ENCODE measurements at regions not wholly inside any gene's neighbourhood (a gene's known extent, or its start where the extent isn't known, plus 50 kb on each side); places are given as distances from the start of the nearest gene placed in this dataset.
"Not testable (repeated sequence)": the region's sequence is repeated elsewhere in the genome, so short reads cannot be mapped to it uniquely, and the experiment has no call there.

GRCh38 chr13:33560726-33561125, 257.2 kb upstream of the RFC3 start:
- H3K4me2 ChIP-seq (ENCODE audit: insufficient read depth, low read length) = no peak overlapping the region
- no peak overlapping the region for H2AFZ ChIP-seq (ENCODE audit: low read length)
- H3K27me3 ChIP-seq (ENCODE audit: insufficient read depth, low read length) = no peaks in the 10 kb centered on the region
- no peak for DNase-seq (ENCODE audit: insufficient read length, low spot score, missing footprints)
- no peaks in the 10 kb centered on the region for H4K20me1 ChIP-seq (ENCODE audit: insufficient read depth, low read length)
- H3K79me2 ChIP-seq (ENCODE audit: insufficient read depth, low read length) = no peaks in the 10 kb centered on the region
- H3K9me3 ChIP-seq (ENCODE audit: low read depth, low read length) = no peaks in the 10 kb centered on the region
- no peaks in the 10 kb centered on the region for H3K36me3 ChIP-seq (ENCODE audit: insufficient read depth, low read length)
- H3K4me1 ChIP-seq (ENCODE audit: insufficient read depth, low read length) = peaks cover 2% of the 10 kb centered on the region
- no peak overlapping the region for H3K4me3 ChIP-seq (ENCODE audit: insufficient read depth, low read length)
- no peak for TF ChIP-seq CTCF (IDR thresholded peaks at IDR 0.05; ENCODE audit: extremely low read depth, low read depth, low read length)
- H3K27ac ChIP-seq (ENCODE audit: low read depth, low read length) = no peak overlapping the region

- Histone ChIP-seq H3K9me3 (ENCODE audit: low read depth, low read length) (no peaks in the 10 kb centered on the region), H3K79me2 (ENCODE audit: insufficient read depth, low read length) (no peaks in the 10 kb centered on the region), H2AFZ (ENCODE audit: low read length) (no peak overlapping the region), H3K36me3 (ENCODE audit: insufficient read depth, low read length) (no peaks in the 10 kb centered on the region), H3K4me1 (ENCODE audit: insufficient read depth, low read length) (peaks cover 2% of the 10 kb centered on the region), H3K4me3 (ENCODE audit: insufficient read depth, low read length) (no peak overlapping the region), H3K27ac (ENCODE audit: low read depth, low read length) (no peak overlapping the region), H4K20me1 (ENCODE audit: insufficient read depth, low read length) (no peaks in the 10 kb centered on the region), H3K27me3 (ENCODE audit: insufficient read depth, low read length) (no peaks in the 10 kb centered on the region), H3K4me2 (ENCODE audit: insufficient read depth, low read length) (no peak overlapping the region)
- no peak for DNase-seq (ENCODE audit: insufficient read length, low spot score, missing footprints)
- no peak for TF ChIP-seq CTCF (IDR thresholded peaks at IDR 0.05; ENCODE audit: extremely low read depth, low read depth, low read length)
These were observed 256.3 kb upstream of the RFC3 start for GRCh38 chr13:33561627-33562026.

- H3K79me2 ChIP-seq (ENCODE audit: insufficient read depth, low read length) = no peaks in the 10 kb centered on the region
- H2AFZ ChIP-seq (ENCODE audit: low read length) = no peak overlapping the region
- TF ChIP-seq CTCF (IDR thresholded peaks at IDR 0.05; ENCODE audit: extremely low read depth, low read depth, low read length) = no peak
- no peaks in the 10 kb centered on the region for H3K9me3 ChIP-seq (ENCODE audit: low read depth, low read length)
- H3K4me3 ChIP-seq (ENCODE audit: insufficient read depth, low read length) = no peak overlapping the region
- no peaks in the 10 kb centered on the region for H4K20me1 ChIP-seq (ENCODE audit: insufficient read depth, low read length)
- H3K4me1 ChIP-seq (ENCODE audit: insufficient read depth, low read length) = no peaks in the 10 kb centered on the region
- H3K4me2 ChIP-seq (ENCODE audit: insufficient read depth, low read length) = no peak overlapping the region
- DNase-seq (ENCODE audit: insufficient read length, low spot score, missing footprints) = no peak
- H3K27ac ChIP-seq (ENCODE audit: low read depth, low read length) = no peak overlapping the region
- peaks cover 3% of the 10 kb centered on the region for H3K27me3 ChIP-seq (ENCODE audit: insufficient read depth, low read length)
- H3K36me3 ChIP-seq (ENCODE audit: insufficient read depth, low read length) = no peaks in the 10 kb centered on the region
These were observed 246.3 kb upstream of the RFC3 start for GRCh38 chr13:33571618-33572017.

GRCh38 chr13:33572322-33572721, 245.6 kb upstream of the RFC3 start:
- H3K4me1 ChIP-seq (ENCODE audit: insufficient read depth, low read length); H3K4me3 ChIP-seq (ENCODE audit: insufficient read depth, low read length); H2AFZ ChIP-seq (ENCODE audit: low read length); H3K79me2 ChIP-seq (ENCODE audit: insufficient read depth, low read length); H3K36me3 ChIP-seq (ENCODE audit: insufficient read depth, low read length); DNase-seq (ENCODE audit: insufficient read length, low spot score, missing footprints); H3K27ac ChIP-seq (ENCODE audit: low read depth, low read length); H3K9me3 ChIP-seq (ENCODE audit: low read depth, low read length); H3K4me2 ChIP-seq (ENCODE audit: insufficient read depth, low read length); H4K20me1 ChIP-seq (ENCODE audit: insufficient read depth, low read length); H3K27me3 ChIP-seq (ENCODE audit: insufficient read depth, low read length): not testable (repeated sequence)

- no peaks in the 10 kb centered on the region for H3K79me2 ChIP-seq (ENCODE audit: insufficient read depth, low read length)
These were observed 242.6 kb upstream of the RFC3 start for GRCh38 chr13:33575378-33575777.

More at GRCh38 chr13:33575378-33575777, 242.6 kb upstream of the RFC3 start:
- Histone ChIP-seq H2AFZ (ENCODE audit: low read length) (no peak overlapping the region), H3K27me3 (ENCODE audit: insufficient read depth, low read length) (peaks cover 3% of the 10 kb centered on the region), H3K36me3 (ENCODE audit: insufficient read depth, low read length) (no peaks in the 10 kb centered on the region), H3K4me3 (ENCODE audit: insufficient read depth, low read length) (no peak overlapping the region), H3K27ac (ENCODE audit: low read depth, low read length) (no peak overlapping the region), H3K4me1 (ENCODE audit: insufficient read depth, low read length) (no peaks in the 10 kb centered on the region), H4K20me1 (ENCODE audit: insufficient read depth, low read length) (no peaks in the 10 kb centered on the region), H3K9me3 (ENCODE audit: low read depth, low read length) (no peaks in the 10 kb centered on the region), H3K4me2 (ENCODE audit: insufficient read depth, low read length) (no peak overlapping the region)
- DNase-seq (ENCODE audit: insufficient read length, low spot score, missing footprints) = no peak
- no peak for TF ChIP-seq CTCF (IDR thresholded peaks at IDR 0.05; ENCODE audit: extremely low read depth, low read depth, low read length)

All from osteoblast (primary cell).